Body of pancreas (tissue), 4 donors: ENCODE measurements at regions not wholly inside any gene's neighbourhood (a gene's known extent, or its start where the extent isn't known, plus 50 kb on each side); places are given as distances from the start of the nearest gene placed in this dataset.

Experiments used
- CTCF ChIP-seq, 7 experiments: fragments of 450-650 bp in 4 of 7; fragments of 200-600 bp in 3 of 7; sonication (generic) in 3 of 7; IDR thresholded peaks; one replicate each; pipeline ENCODE4 v1.5.1; 2016 to 2019; ENCODE audit warnings: antibody characterized with exemption in 7 of 7
- POLR2A ChIP-seq, 3 donors: fragments of 450-650 bp; IDR thresholded peaks; one replicate each; pipeline ENCODE4 v1.6.1; 2016; ENCODE audit warnings: antibody characterized with exemption in 3 of 3, mild to moderate bottlenecking in 2 of 3

DNA sequence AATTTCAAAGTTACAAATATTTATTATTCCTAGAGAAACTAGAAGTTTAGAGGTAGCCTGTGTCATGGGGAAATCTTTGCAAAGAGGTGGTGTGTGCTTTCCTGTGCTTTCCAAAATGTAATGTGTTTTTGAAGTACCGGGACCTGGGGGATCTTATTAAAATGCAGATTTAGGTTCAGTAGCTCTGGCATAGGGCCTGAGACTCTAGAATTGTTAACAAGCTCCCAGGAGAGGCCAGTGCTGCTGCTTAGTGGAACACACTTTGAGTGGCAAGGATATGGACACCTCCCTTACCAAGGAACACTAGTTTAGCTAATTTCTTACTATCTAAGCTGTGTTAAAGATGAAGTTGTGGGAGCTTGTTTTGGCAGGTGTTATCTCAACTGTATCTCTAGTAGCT lies 428.9 kb downstream of the VGLL3 start:
- TF ChIP-seq CTCF (IDR thresholded peaks at IDR 0.05), result no peak
- no peak for TF ChIP-seq POLR2A (IDR thresholded peaks at IDR 0.05)
